Esophagus squamous epithelium (tissue), 4 donors: ENCODE measurements at regions not wholly inside any gene's neighbourhood (a gene's known extent, or its start where the extent isn't known, plus 50 kb on each side); places are given as distances from the start of the nearest gene placed in this dataset.

Source experiments
- POLR2A ChIP-seq, 4 donors: fragments of 450-650 bp; IDR thresholded peaks; one replicate each; pipeline ENCODE4 v1.6.1; 2017; ENCODE audit warnings: antibody characterized with exemption in 4 of 4, mild to moderate bottlenecking in 4 of 4, moderate library complexity in 3 of 4
- TF ChIP-seq, protein P1 (sequence below), 6 experiments: fragments of 450-650 bp in 4 of 6; fragments of 200-600 bp in 2 of 6; sonication (generic) in 2 of 6; IDR thresholded peaks; one replicate each; pipeline ENCODE4 v1.5.1; 2016 to 2019; ENCODE audit warnings: antibody characterized with exemption in 6 of 6, mild to moderate bottlenecking in 4 of 6, moderate library complexity in 4 of 6

DNA sequence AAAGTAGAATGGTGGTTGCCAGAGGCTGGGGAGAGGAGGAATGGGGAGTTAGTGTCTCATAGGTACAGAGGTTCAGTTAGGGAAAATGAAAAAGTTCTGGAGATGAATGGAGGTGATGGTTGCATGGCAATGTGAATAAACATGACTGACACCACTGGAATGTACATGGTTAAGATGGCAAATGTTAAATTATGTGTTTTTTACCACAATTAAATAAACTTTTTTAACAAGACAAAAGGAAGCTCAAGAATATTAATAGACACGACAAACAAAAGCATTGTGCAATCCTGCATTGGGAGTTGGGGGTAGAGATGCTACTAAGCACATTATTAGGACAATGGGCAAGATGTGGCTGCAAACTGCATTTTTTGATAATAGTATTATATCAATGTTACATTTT is 147.7 kb downstream of the TWIST2 start:
- TF ChIP-seq, protein P1, sequence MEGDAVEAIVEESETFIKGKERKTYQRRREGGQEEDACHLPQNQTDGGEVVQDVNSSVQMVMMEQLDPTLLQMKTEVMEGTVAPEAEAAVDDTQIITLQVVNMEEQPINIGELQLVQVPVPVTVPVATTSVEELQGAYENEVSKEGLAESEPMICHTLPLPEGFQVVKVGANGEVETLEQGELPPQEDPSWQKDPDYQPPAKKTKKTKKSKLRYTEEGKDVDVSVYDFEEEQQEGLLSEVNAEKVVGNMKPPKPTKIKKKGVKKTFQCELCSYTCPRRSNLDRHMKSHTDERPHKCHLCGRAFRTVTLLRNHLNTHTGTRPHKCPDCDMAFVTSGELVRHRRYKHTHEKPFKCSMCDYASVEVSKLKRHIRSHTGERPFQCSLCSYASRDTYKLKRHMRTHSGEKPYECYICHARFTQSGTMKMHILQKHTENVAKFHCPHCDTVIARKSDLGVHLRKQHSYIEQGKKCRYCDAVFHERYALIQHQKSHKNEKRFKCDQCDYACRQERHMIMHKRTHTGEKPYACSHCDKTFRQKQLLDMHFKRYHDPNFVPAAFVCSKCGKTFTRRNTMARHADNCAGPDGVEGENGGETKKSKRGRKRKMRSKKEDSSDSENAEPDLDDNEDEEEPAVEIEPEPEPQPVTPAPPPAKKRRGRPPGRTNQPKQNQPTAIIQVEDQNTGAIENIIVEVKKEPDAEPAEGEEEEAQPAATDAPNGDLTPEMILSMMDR (IDR thresholded peaks at IDR 0.05) = no peak
- TF ChIP-seq POLR2A (IDR thresholded peaks at IDR 0.05) = no peak
